Activated CD8-positive, alpha-beta T cell treated with anti-CD3 and anti-CD28 coated beads for 36 hours (primary cell): ENCODE measurements at regions not wholly inside any gene's neighbourhood (a gene's known extent, or its start where the extent isn't known, plus 50 kb on each side); places are given as distances from the start of the nearest gene placed in this dataset.

ENCODE experiments used
- ATAC-seq: fragments of 200-7000 bp; cut with Tn5 transposase; one replicate; pipeline ENCODE4 v1.10.0; 2021; ENCODE audit warnings: mild to moderate bottlenecking, moderate library complexity
- CTCF ChIA-PET: fragments of 350-600 bp; sonication (Branson Sonifier 250); formaldehyde crosslinking; loops from one replicate; lab custom pipeline; 2021; ENCODE audit warnings: antibody characterized with exemption; lab: Charles Lee
- POLR2A ChIA-PET: fragments of 350-600 bp; sonication (Branson Sonifier 250); formaldehyde crosslinking; loops from one replicate; lab custom pipeline; 2021; ENCODE audit warnings: antibody characterized with exemption; lab: Charles Lee
- DNase-seq: peaks from one replicate; pipeline ENCODE4 v3.0.0-alpha.2; 2020
- H3K27ac Mint-ChIP-seq: one replicate; pipeline ENCODE4 v1.8.0; 2021; ENCODE audit warnings: mild to moderate bottlenecking, mixed read lengths
- H3K27me3 Mint-ChIP-seq: one replicate; pipeline ENCODE4 v1.8.0; 2021; ENCODE audit warnings: mixed read lengths
- H3K36me3 Mint-ChIP-seq: one replicate; pipeline ENCODE4 v1.8.0; 2021; ENCODE audit warnings: low read depth, mixed read lengths
- H3K4me1 Mint-ChIP-seq: one replicate; pipeline ENCODE4 v1.8.0; 2021; ENCODE audit warnings: low read depth, mixed read lengths
- H3K4me3 Mint-ChIP-seq: one replicate; pipeline ENCODE4 v1.8.0; 2021; ENCODE audit warnings: mild to moderate bottlenecking, moderate library complexity, mixed read lengths
- H3K9me3 Mint-ChIP-seq: one replicate; pipeline ENCODE4 v1.8.0; 2021; ENCODE audit warnings: mixed read lengths
- CTCF ChIP-seq: fragments of 200-600 bp; IDR thresholded peaks from one replicate; pipeline ENCODE4 v1.8.0; 2022; ENCODE audit warnings: antibody characterized with exemption, mild to moderate bottlenecking
- intact Hi-C: fragments of 100-400 bp; cut with micrococcal nuclease; formaldehyde crosslinking; loops from one replicate; pipeline ENCODE4 v1.10.0; 2022

DNA sequence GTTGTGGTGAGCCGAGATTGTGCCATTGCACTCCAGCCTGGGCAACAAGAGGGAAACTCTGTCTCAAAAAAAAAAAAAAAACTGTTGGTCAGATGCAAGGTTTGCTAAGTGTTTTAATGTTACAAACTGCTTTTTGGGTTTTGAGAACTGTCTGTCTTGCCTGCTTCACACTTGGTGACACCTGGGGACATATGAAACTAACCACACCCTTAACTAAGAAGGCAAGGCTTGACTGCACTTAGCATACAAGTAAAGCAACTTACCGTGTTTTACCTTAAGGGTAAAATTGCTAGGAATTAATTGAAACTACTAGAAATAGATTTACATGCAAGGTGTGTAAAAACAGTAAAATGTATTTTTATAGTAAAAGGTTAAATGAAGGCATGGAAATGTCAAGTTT, 180.4 kb downstream of the OR13H1 start:
- peaks cover 11% of the 10 kb centered on the region for H3K9me3 Mint-ChIP-seq
- CTCF ChIA-PET, result no interaction called here

DNA sequence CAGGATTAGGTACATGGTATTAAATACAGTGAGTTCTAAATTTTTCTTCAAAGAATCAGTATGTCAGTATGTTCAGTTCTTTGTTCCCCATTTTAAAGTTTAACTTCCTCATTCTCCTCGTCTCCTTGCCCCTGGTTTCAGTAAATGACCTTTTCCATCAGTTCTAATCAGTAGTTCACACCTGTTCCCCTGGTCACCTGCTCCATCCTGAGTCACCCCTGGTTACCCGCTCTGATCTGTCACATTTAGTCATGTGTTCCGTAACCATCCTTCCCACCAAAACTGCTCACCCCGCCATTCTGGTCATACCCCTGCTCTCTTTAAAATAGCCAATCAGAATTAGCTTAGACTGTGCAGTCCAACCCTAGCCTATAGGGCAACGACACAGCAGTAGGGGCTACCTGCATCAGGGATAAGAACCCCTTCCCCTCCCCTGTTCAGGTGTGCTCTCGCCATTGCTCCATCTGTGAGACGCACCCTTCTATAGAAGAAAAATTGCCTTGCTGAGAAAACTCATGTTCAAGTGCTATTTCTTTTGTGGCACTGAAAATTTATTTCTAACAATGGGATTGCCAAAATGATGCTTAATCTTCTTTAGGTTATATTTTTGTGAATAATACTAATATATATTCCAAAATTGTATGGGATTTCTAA, 181.3 kb downstream of the OR13H1 start:
- no peak for TF ChIP-seq CTCF
- H3K9me3 Mint-ChIP-seq, result peaks cover 11% of the 10 kb centered on the region
- peaks cover 7% of the 10 kb centered on the region for H3K36me3 Mint-ChIP-seq
- ChIA-PET POLR2A (no interaction called here), CTCF (no interaction called here)
- no peak overlapping the region for H3K27ac Mint-ChIP-seq
- H3K27me3 Mint-ChIP-seq, result no peaks in the 10 kb centered on the region
- no peak for DNase-seq
- H3K4me3 Mint-ChIP-seq, result no peak overlapping the region
- H3K4me1 Mint-ChIP-seq, result no peaks in the 10 kb centered on the region
- intact Hi-C loops, result no loop called here
- no peak for ATAC-seq

More for the DNA sequence above, 180.4 kb downstream of the OR13H1 start:
- no peak overlapping the region for H3K27ac Mint-ChIP-seq
- intact Hi-C loops, result no loop called here
- peaks cover 7% of the 10 kb centered on the region for H3K36me3 Mint-ChIP-seq
- TF ChIP-seq CTCF, result no peak
- no peak overlapping the region for H3K4me3 Mint-ChIP-seq
- H3K27me3 Mint-ChIP-seq, result no peaks in the 10 kb centered on the region
- no peaks in the 10 kb centered on the region for H3K4me1 Mint-ChIP-seq
- no peak for ATAC-seq
- POLR2A ChIA-PET, result no interaction called here
- no peak for DNase-seq

DNA sequence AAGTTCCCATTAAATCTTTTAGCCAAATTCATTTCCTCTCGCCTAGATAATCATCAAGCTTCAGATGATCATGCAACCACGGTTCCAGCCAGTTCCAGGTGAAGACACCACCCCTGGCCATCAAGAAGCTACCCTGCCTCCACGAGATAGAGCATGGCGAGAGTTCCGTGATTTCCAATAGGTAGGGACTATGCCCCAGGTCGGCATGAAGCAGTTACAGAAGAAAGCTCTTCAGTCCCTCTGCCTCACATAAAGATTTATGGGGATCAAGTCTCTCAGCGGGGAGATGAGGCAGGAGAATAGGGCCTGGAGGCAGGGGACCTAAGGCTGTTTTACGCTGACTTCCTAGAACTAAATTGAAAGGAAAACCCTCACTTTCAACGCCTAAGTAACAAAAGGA, 183.9 kb downstream of the OR13H1 start:
- no peaks in the 10 kb centered on the region for H3K27me3 Mint-ChIP-seq
- TF ChIP-seq CTCF, result no peak
- no peak for ATAC-seq
- CTCF ChIA-PET, result no interaction called here
- no peak for DNase-seq
- no peaks in the 10 kb centered on the region for H3K4me1 Mint-ChIP-seq
- peaks cover 9% of the 10 kb centered on the region for H3K9me3 Mint-ChIP-seq
- H3K36me3 Mint-ChIP-seq, result peaks cover 7% of the 10 kb centered on the region
- POLR2A ChIA-PET, result no interaction called here
- intact Hi-C loops, result no loop called here
- no peak overlapping the region for H3K27ac Mint-ChIP-seq
- no peak overlapping the region for H3K4me3 Mint-ChIP-seq

GRCh38 chrX:131728295-131729145, 184.6 kb downstream of the OR13H1 start:
- H3K4me3 Mint-ChIP-seq, result no peak overlapping the region
- peaks cover 9% of the 10 kb centered on the region for H3K9me3 Mint-ChIP-seq
- ChIA-PET POLR2A (no interaction called here), CTCF (no interaction called here)
- intact Hi-C loops, result no loop called here
- TF ChIP-seq CTCF, result no peak
- ATAC-seq (no peak), DNase-seq (no peak)
- H3K27ac Mint-ChIP-seq, result no peak overlapping the region
- H3K36me3 Mint-ChIP-seq, result peaks cover 7% of the 10 kb centered on the region
- no peaks in the 10 kb centered on the region for H3K4me1 Mint-ChIP-seq
- no peaks in the 10 kb centered on the region for H3K27me3 Mint-ChIP-seq

- H3K27me3 Mint-ChIP-seq, result no peaks in the 10 kb centered on the region
- H3K4me1 Mint-ChIP-seq, result no peaks in the 10 kb centered on the region
- ChIA-PET CTCF (no interaction called here), POLR2A (interaction anchor here (0.6 kb wide), 1 partner anchor 760 kb away, joined by 3 read pairs; no protein-coding TSS in a partner anchor)
- H3K9me3 Mint-ChIP-seq, result peaks cover 9% of the 10 kb centered on the region
- ATAC-seq, result no peak
- intact Hi-C loops, result no loop called here
- H3K36me3 Mint-ChIP-seq, result peaks cover 7% of the 10 kb centered on the region
- TF ChIP-seq CTCF, result no peak
- no peak for DNase-seq
- no peak overlapping the region for H3K27ac Mint-ChIP-seq
- H3K4me3 Mint-ChIP-seq, result no peak overlapping the region
Observed at GRCh38 chrX:131729295-131729694, 185.4 kb downstream of the OR13H1 start.
